ENCODE measurements at regions not wholly inside any gene's neighbourhood (a gene's known extent, or its start where the extent isn't known, plus 50 kb on each side); places are given as distances from the start of the nearest gene placed in this dataset.

GRCh38 chr10:36802490-36803153, 322.8 kb upstream of the ANKRD30A start:
- H3K9me3 Mint-ChIP-seq: peaks cover 0 to 11% (median 2%) of the 10 kb centered on the region in 7 donors
- Histone ChIP-seq H3K36me3 (ENCODE audit: control insufficient read depth, insufficient read depth, low read length) (no peaks in the 10 kb centered on the region), H3K4me1 (ENCODE audit: control insufficient read depth, insufficient read depth, low read length, poor library complexity, severe bottlenecking) (no peaks in the 10 kb centered on the region), H3K9me3 (ENCODE audit: control insufficient read depth in 2 of 2, low read length in 2 of 2) (peaks cover 0 to 8% of the 10 kb centered on the region in 2 experiments), H3K27me3 (ENCODE audit: control insufficient read depth, insufficient read depth, low read length) (no peaks in the 10 kb centered on the region), H3K27ac (ENCODE audit: insufficient read depth, low read length, poor library complexity, severe bottlenecking) (no peak overlapping the region), H3K4me3 (ENCODE audit: low read depth, low read length) (no peak overlapping the region)
- no peaks in the 10 kb centered on the region for H3K27me3 Mint-ChIP-seq
- no peak overlapping the region for H3K4me3 Mint-ChIP-seq
- H3K4me1 Mint-ChIP-seq: no peaks in the 10 kb centered on the region
- no peak overlapping the region for H3K27ac Mint-ChIP-seq
- no peaks in the 10 kb centered on the region for H3K36me3 Mint-ChIP-seq
- ATAC-seq (ENCODE audit: low read depth in 2 of 2): no peak
- no peak for DNase-seq

- Histone ChIP-seq H3K27ac (ENCODE audit: insufficient read depth, low read length, poor library complexity, severe bottlenecking) (no peak overlapping the region), H3K4me3 (ENCODE audit: low read depth, low read length) (no peak overlapping the region), H3K36me3 (ENCODE audit: control insufficient read depth, insufficient read depth, low read length) (no peaks in the 10 kb centered on the region), H3K27me3 (ENCODE audit: control insufficient read depth, insufficient read depth, low read length) (no peaks in the 10 kb centered on the region), H3K4me1 (ENCODE audit: control insufficient read depth, insufficient read depth, low read length, poor library complexity, severe bottlenecking) (no peaks in the 10 kb centered on the region), H3K9me3 (ENCODE audit: control insufficient read depth in 2 of 2, low read length in 2 of 2) (peaks cover 0 to 8% of the 10 kb centered on the region in 2 experiments)
- Mint-ChIP-seq H3K36me3 (no peaks in the 10 kb centered on the region), H3K9me3 (peaks cover 0 to 11% (median 2%) of the 10 kb centered on the region in 7 donors), H3K4me1 (no peaks in the 10 kb centered on the region), H3K27me3 (no peaks in the 10 kb centered on the region), H3K27ac (no peak overlapping the region), H3K4me3 (no peak overlapping the region)
- ATAC-seq (ENCODE audit: low read depth in 2 of 2): no peak
- no peak for DNase-seq
Measured at GRCh38 chr10:36801660-36802059, 323.7 kb upstream of the ANKRD30A start.

GRCh38 chr10:36794981-36795380, 330.4 kb upstream of the ANKRD30A start:
- Histone ChIP-seq H3K27me3 (ENCODE audit: control insufficient read depth, insufficient read depth, low read length) (no peaks in the 10 kb centered on the region), H3K36me3 (ENCODE audit: control insufficient read depth, insufficient read depth, low read length) (no peaks in the 10 kb centered on the region), H3K27ac (ENCODE audit: insufficient read depth, low read length, poor library complexity, severe bottlenecking) (no peak overlapping the region), H3K4me1 (ENCODE audit: control insufficient read depth, insufficient read depth, low read length, poor library complexity, severe bottlenecking) (no peaks in the 10 kb centered on the region), H3K4me3 (ENCODE audit: low read depth, low read length) (no peak overlapping the region), H3K9me3 (ENCODE audit: control insufficient read depth in 2 of 2, low read length in 2 of 2) (no peaks in the 10 kb centered on the region)
- H3K27me3 Mint-ChIP-seq: no peaks in the 10 kb centered on the region
- no peak overlapping the region for H3K27ac Mint-ChIP-seq
- no peaks in the 10 kb centered on the region for H3K4me1 Mint-ChIP-seq
- ATAC-seq (ENCODE audit: low read depth in 2 of 2) (no peak), DNase-seq (no peak)
- H3K9me3 Mint-ChIP-seq: peaks cover 1 to 13% (median 8%) of the 10 kb centered on the region in 7 donors
- no peaks in the 10 kb centered on the region for H3K36me3 Mint-ChIP-seq
- H3K4me3 Mint-ChIP-seq: no peak overlapping the region

GRCh38 chr10:36789974-36790373, 335.4 kb upstream of the ANKRD30A start:
- no peaks in the 10 kb centered on the region for H3K36me3 ChIP-seq (ENCODE audit: control insufficient read depth, insufficient read depth, low read length)
- H3K27me3 ChIP-seq (ENCODE audit: control insufficient read depth, insufficient read depth, low read length): no peaks in the 10 kb centered on the region
- no peak overlapping the region for H3K27ac ChIP-seq (ENCODE audit: insufficient read depth, low read length, poor library complexity, severe bottlenecking)
- no peak overlapping the region for H3K4me3 Mint-ChIP-seq
- H3K4me1 ChIP-seq (ENCODE audit: control insufficient read depth, insufficient read depth, low read length, poor library complexity, severe bottlenecking): no peaks in the 10 kb centered on the region
- H3K36me3 Mint-ChIP-seq: no peaks in the 10 kb centered on the region
- H3K9me3 ChIP-seq (ENCODE audit: control insufficient read depth in 2 of 2, low read length in 2 of 2): no peaks in the 10 kb centered on the region
- no peaks in the 10 kb centered on the region for H3K4me1 Mint-ChIP-seq
- H3K4me3 ChIP-seq (ENCODE audit: low read depth, low read length): no peak overlapping the region
- no peak for ATAC-seq (ENCODE audit: low read depth in 2 of 2)
- DNase-seq: no peak
- no peaks in the 10 kb centered on the region for H3K27me3 Mint-ChIP-seq
- no peak overlapping the region for H3K27ac Mint-ChIP-seq
- peaks cover 1 to 15% (median 4%) of the 10 kb centered on the region in 7 donors for H3K9me3 Mint-ChIP-seq

- DNase-seq (no peak), ATAC-seq (ENCODE audit: low read depth in 2 of 2) (no peak)
- no peaks in the 10 kb centered on the region for H3K9me3 ChIP-seq (ENCODE audit: control insufficient read depth in 2 of 2, low read length in 2 of 2)
- H3K4me3 Mint-ChIP-seq: no peak overlapping the region
- no peaks in the 10 kb centered on the region for H3K36me3 Mint-ChIP-seq
- peaks cover 0 to 18% (median 5%) of the 10 kb centered on the region in 7 donors for H3K9me3 Mint-ChIP-seq
- H3K27me3 ChIP-seq (ENCODE audit: control insufficient read depth, insufficient read depth, low read length): no peaks in the 10 kb centered on the region
- H3K4me3 ChIP-seq (ENCODE audit: low read depth, low read length): no peak overlapping the region
- H3K27me3 Mint-ChIP-seq: no peaks in the 10 kb centered on the region
- H3K4me1 ChIP-seq (ENCODE audit: control insufficient read depth, insufficient read depth, low read length, poor library complexity, severe bottlenecking): no peaks in the 10 kb centered on the region
- no peak overlapping the region for H3K27ac ChIP-seq (ENCODE audit: insufficient read depth, low read length, poor library complexity, severe bottlenecking)
- no peak overlapping the region for H3K27ac Mint-ChIP-seq
- H3K36me3 ChIP-seq (ENCODE audit: control insufficient read depth, insufficient read depth, low read length): no peaks in the 10 kb centered on the region
- no peaks in the 10 kb centered on the region for H3K4me1 Mint-ChIP-seq
Measured at GRCh38 chr10:36788152-36788551, 337.2 kb upstream of the ANKRD30A start.

GRCh38 chr10:36783400-36783799, 342.0 kb upstream of the ANKRD30A start:
- H3K27me3 ChIP-seq (ENCODE audit: control insufficient read depth, insufficient read depth, low read length): no peaks in the 10 kb centered on the region
- no peaks in the 10 kb centered on the region for H3K4me1 ChIP-seq (ENCODE audit: control insufficient read depth, insufficient read depth, low read length, poor library complexity, severe bottlenecking)
- no peaks in the 10 kb centered on the region for H3K4me1 Mint-ChIP-seq
- ATAC-seq (ENCODE audit: low read depth in 2 of 2) (no peak), DNase-seq (no peak)
- no peaks in the 10 kb centered on the region for H3K9me3 ChIP-seq (ENCODE audit: control insufficient read depth in 2 of 2, low read length in 2 of 2)
- H3K9me3 Mint-ChIP-seq: peaks cover 0 to 8% (median 2%) of the 10 kb centered on the region in 7 donors
- H3K36me3 ChIP-seq (ENCODE audit: control insufficient read depth, insufficient read depth, low read length): no peaks in the 10 kb centered on the region
- no peaks in the 10 kb centered on the region for H3K27me3 Mint-ChIP-seq
- no peak overlapping the region for H3K27ac Mint-ChIP-seq
- H3K36me3 Mint-ChIP-seq: no peaks in the 10 kb centered on the region
- H3K27ac ChIP-seq (ENCODE audit: insufficient read depth, low read length, poor library complexity, severe bottlenecking): no peak overlapping the region
- no peak overlapping the region for H3K4me3 Mint-ChIP-seq
- H3K4me3 ChIP-seq (ENCODE audit: low read depth, low read length): no peak overlapping the region

- Histone ChIP-seq H3K4me3 (ENCODE audit: low read depth, low read length) (no peak overlapping the region), H3K4me1 (ENCODE audit: control insufficient read depth, insufficient read depth, low read length, poor library complexity, severe bottlenecking) (no peaks in the 10 kb centered on the region), H3K27ac (ENCODE audit: insufficient read depth, low read length, poor library complexity, severe bottlenecking) (no peak overlapping the region), H3K27me3 (ENCODE audit: control insufficient read depth, insufficient read depth, low read length) (no peaks in the 10 kb centered on the region), H3K36me3 (ENCODE audit: control insufficient read depth, insufficient read depth, low read length) (no peaks in the 10 kb centered on the region), H3K9me3 (ENCODE audit: control insufficient read depth in 2 of 2, low read length in 2 of 2) (no peaks in the 10 kb centered on the region)
- H3K4me1 Mint-ChIP-seq: no peaks in the 10 kb centered on the region
- ATAC-seq (ENCODE audit: low read depth in 2 of 2) (no peak), DNase-seq (no peak)
- H3K36me3 Mint-ChIP-seq: no peaks in the 10 kb centered on the region
- no peaks in the 10 kb centered on the region for H3K27me3 Mint-ChIP-seq
- no peak overlapping the region for H3K4me3 Mint-ChIP-seq
- no peak overlapping the region for H3K27ac Mint-ChIP-seq
- H3K9me3 Mint-ChIP-seq: peaks cover 0 to 12% (median 4%) of the 10 kb centered on the region in 7 donors
Measured at GRCh38 chr10:36781570-36781969, 343.8 kb upstream of the ANKRD30A start.

- peaks cover 0 to 11% (median 7%) of the 10 kb centered on the region in 7 donors for H3K9me3 Mint-ChIP-seq
- H3K27me3 Mint-ChIP-seq: no peaks in the 10 kb centered on the region
- no peaks in the 10 kb centered on the region for H3K9me3 ChIP-seq (ENCODE audit: control insufficient read depth in 2 of 2, low read length in 2 of 2)
- peaks cover 0 to 4% (median 0%) of the 10 kb centered on the region in 4 donors for H3K4me1 Mint-ChIP-seq
- no peaks in the 10 kb centered on the region for H3K36me3 Mint-ChIP-seq
- H3K27me3 ChIP-seq (ENCODE audit: control insufficient read depth, insufficient read depth, low read length): no peaks in the 10 kb centered on the region
- no peak for ATAC-seq (ENCODE audit: low read depth in 2 of 2)
- H3K4me3 Mint-ChIP-seq: no peak overlapping the region
- H3K27ac Mint-ChIP-seq: no peak overlapping the region
- H3K4me1 ChIP-seq (ENCODE audit: control insufficient read depth, insufficient read depth, low read length, poor library complexity, severe bottlenecking): no peaks in the 10 kb centered on the region
- no peaks in the 10 kb centered on the region for H3K36me3 ChIP-seq (ENCODE audit: control insufficient read depth, insufficient read depth, low read length)
- DNase-seq: no peak
- no peak overlapping the region for H3K27ac ChIP-seq (ENCODE audit: insufficient read depth, low read length, poor library complexity, severe bottlenecking)
- no peak overlapping the region for H3K4me3 ChIP-seq (ENCODE audit: low read depth, low read length)
Measured at GRCh38 chr10:36780158-36780557, 345.2 kb upstream of the ANKRD30A start.
